ENCODE measurements at regions not wholly inside any gene's neighbourhood (a gene's known extent, or its start where the extent isn't known, plus 50 kb on each side); places are given as distances from the start of the nearest gene placed in this dataset.
A peak's percentile ranks its signal among the peaks of the same experiment; 100 is the strongest.

DNA sequence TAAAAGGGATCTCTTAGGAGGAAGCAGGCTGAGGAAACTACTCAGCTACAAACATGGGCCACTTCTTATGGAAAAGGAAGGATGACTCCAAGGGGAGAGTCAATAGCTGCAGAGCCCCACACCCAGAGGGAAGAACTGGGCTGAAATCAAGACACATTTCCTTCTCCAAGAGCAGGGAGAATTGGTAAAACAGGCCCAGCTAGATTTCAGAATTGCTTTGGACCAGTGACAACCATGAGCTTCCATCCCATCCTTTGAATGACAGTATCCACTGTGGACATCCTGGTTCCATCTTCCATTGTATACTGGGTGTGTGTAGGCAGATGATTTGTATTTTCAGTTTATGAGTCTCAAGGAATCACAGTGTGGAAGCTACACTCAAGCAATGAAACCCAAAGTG is 267.5 kb downstream of the IRF8 start:
- no peak for DNase-seq

DNA sequence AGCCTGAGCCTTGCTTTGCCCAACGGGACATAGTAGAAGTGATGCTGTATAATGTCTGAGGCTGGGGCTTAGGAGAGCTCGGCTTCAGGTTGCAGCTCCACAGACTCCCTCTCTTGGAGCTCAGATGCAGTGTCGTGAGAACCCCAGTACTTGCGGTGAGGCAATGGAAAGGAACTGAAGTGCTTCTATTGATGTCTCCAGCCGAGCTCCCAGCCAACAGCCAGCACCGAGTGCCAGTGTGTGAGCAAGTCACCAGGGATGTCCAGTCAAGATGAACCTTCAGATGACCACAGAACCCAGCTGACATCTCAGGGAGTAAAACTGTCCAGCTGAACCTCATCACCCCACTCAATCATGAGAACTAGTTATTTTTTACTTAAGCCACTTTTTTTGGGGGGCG is 268.1 kb downstream of the IRF8 start:
- no peak for DNase-seq

DNA sequence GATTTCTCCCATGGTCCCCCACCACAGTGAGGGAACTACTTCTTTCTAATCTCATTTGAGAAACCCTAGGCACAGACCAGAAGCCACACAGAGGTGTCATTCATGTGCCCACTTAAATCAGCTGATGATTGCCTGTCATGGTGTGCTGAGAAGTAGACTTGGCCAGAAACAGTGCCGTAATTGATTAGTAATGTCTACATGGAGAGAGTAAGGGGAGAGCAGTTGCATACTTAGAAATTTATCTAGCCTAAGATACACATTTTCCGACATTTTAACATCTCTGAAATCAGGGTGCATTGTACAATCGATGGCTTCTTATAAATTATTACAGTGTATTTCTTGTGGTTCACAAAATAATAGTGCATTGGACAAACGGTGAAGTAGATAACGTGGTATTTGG is 271.8 kb downstream of the IRF8 start:
- DNase-seq = no peak

DNA sequence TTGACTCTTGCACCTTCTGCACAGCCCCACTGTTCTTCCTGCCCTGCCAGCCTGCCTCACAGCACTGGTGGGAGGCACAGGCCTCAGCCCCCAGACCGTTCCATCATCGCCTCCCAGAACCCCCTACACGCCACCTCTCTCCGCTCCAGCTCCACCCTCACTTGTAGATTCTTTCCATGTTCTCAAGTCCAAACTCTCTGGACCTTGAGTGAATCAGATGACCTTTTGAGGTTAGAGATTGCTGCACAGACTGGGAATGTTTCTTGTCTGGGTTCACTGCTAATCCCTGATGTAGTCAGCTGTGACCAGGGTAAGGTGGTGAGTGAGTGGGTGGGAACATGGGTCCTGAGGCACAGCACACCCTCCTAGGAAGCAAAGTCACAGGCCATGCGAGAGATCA is 272.4 kb downstream of the IRF8 start:
- peak; percentile 13 for DNase-seq

DNA sequence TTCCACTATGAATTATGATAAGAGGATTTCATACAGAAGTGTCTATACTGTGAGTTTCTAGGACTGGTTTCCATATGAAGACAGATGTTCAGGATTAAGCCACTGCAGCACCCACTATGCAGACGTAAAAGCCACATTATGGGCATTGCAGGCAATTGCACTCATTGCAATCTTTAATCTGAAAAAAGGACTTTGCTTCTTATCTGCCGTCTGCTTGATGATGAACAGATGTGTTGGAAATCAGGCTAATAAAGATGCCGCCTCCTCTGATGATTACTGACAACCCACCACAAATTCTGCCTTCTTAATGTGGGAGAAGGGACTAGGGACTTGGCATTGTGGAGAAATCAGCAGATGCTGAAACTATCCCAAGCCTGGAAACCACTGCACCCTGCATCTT is 276.9 kb downstream of the IRF8 start:
- no peak for DNase-seq

DNA sequence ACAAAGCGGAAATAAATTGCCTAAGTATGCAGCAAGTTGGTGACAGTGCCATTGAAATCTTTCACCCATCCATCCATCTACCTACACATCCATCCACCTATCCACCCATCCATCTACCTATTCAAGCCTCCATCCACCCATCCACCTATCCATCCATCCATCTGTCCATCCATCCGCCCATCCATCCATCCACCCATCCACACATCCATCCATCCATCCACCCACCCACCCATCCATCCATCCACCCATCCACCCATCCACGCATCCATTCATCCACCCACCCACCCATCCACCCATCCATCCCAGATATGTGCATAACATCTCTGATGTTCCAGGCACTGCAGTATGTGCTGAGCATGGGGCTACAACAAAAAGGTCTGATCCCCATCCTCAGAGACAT is 277.5 kb downstream of the IRF8 start:
- no peak for DNase-seq

DNA sequence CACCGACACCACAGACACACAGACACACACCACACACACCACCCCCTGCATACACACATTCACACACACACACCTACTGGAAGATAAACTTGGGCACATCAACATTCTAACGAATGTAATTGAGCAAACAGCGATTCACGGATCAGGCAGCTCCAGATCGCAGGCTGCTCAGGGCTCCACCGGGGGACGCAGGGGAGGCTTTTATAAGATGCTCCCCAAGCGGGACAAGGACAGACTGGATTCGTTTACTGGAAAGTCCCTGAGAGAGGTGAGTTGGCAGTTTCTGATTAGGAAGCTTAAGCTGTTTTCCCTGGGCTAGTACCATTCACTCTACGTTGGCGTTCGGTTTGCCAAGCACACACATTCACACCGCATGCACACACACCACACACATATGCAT is 281.3 kb downstream of the IRF8 start:
- DNase-seq = no peak

DNA sequence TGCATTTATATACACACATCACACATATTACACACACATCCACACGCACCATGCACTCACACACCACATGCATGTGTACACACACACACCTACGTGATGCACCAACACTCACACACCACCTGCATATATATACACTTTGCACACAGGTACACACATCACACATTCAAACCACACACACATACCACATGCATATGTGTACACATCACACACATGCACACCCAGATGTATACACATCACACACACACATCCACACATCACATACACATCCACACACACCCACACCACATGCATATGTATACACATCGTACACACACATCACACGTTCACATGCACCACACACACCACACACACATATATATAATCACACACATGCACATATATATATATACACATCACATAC is 281.8 kb downstream of the IRF8 start:
- no peak for DNase-seq

DNA sequence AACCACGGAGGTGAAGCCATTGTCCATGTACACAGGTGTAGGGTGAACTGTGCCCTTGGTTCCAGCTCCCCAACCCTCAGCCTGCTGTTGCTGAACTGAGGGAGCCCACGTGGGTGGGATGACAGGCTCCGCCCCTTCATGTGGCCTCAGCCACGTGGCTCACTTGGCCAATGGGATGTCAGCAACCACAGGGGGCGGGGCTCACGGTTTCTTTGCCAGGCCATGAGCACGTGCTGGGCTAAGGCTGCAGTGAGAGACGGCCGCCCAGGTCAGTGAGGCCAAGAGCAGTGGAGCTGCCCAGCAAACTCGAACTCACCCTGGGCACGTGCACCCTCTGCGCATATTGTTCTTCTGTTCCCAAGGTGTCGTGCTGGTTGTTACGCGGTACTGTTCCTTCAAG is 282.6 kb downstream of the IRF8 start:
- DNase-seq = no peak

DNA sequence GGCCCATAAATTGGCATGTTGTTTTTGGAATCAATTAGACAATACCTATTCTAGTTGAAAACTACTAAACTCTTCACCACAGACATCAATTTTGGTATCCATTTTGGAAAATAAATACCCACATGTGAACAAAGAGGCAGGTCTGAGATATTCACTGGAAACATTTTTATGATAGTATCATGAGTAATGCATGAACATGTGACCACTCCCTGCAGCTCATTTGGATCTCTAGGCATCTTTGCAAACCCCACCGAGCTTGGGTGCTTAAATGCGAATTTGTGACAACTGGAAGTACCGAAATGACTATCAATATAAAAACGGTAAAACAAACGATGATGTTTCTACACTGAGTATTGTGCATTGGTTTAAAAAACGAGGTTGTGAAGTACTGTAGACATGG is 285.2 kb downstream of the IRF8 start:
- DNase-seq = no peak

DNA sequence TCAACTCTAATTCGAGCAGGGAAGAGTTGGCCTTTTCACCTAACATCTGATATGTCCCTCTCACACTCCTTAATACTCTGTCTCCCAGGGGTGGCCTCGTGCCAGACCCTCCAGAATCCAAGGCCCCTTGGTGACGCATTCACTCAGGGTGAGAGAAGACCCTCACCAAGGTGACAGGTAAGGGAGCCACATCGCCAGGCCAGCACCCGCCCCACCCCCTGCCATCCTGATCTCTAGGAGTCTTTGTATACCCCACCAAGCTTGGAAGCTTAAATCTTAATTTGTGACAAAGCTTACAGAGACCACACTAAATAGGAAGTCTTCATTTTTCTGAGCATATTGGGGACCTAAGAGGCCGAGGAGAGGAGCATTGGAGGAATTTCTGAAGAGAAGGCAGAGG is 286.1 kb downstream of the IRF8 start:
- DNase-seq = no peak

DNA sequence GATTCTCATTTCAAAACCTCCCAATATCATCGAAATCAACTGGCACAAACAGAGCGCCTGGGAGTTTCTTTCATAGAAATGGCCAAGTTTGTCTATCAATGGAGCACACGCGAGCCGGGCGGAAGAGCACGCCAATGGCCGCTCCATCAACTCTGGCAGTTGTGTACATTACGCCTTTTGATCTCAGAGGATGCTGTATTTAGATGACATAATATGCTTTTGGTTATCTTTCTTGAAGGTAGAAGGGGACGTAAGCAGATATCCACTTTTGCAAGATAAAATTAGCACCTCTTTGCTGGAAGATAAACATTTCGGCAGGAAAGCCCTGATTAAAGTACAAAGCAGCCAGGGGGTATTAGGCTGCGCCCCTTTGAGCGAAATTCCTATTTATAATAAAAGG is 287.4 kb downstream of the IRF8 start:
- no peak for DNase-seq

DNA sequence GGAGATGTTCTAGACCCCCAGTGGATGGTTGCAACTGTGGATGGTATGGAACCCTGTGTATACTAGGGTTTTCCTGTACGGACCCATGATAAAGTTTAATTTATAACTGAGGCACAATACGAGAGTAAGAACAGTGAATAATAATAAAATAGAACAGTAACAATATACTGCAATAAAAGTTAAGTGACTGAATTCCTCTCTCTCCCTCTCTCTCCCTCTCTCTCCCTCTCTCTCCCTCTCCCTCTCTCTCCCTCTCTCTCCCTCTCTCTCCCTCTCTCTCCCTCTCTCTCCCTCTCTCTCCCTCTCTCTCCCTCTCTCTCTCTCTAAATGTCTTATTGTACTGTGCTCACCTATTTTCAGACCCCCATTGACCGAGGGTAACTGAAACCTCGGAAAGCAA is 291.0 kb downstream of the IRF8 start:
- no peak for DNase-seq

DNA sequence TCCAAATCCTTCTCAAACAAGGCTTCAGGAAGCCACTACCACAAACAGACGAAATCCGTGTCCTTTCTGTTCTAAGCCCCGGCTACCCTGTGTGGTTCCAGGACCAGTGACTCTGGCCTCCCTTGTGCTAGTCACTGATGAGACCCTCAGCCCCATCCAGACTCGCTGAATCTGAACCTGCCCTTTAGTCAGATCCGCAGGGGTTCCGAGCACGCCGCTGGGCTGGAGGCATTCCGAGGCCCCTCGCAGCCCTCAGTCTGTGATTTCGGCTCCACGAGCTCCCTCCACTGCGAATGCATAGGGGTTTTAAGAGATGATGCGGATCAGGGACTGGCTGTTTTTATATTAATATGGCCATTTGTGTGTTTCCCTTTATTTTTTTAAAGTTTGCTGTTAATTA is 292.7 kb downstream of the IRF8 start:
- DNase-seq = no peak

DNA sequence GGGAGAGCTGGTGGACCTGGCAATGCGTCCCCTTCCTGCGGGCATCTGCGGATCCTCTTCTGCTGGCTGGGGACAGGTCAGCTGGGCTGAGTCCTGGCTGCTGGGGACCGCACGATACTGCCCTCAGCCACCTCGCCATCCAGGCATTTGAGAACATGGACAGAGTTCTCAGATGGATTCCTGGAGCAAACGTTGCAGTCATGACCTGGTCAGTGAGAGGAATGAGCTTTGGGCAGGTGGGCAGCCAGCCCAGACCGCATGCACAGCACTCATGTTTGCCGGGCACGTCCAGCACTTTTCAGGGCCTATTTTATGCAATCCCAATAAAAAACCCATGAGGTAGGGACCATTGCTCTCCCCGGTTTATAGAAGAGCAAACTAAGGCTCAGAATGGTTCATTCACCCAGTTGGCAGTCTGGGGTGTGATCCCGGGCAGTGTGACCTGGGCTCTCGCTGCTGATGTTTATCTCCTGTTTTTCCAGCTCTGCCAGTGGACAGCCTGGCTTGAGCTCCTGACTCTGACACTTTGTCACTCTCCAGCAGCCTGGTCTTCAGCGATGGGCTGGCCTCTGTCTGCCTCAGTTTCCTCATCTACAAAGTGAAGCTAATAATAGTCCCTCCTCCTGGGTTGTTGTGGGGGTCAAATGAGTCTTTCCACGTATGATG is 294.7 kb downstream of the IRF8 start:
- no peak for DNase-seq

DNA sequence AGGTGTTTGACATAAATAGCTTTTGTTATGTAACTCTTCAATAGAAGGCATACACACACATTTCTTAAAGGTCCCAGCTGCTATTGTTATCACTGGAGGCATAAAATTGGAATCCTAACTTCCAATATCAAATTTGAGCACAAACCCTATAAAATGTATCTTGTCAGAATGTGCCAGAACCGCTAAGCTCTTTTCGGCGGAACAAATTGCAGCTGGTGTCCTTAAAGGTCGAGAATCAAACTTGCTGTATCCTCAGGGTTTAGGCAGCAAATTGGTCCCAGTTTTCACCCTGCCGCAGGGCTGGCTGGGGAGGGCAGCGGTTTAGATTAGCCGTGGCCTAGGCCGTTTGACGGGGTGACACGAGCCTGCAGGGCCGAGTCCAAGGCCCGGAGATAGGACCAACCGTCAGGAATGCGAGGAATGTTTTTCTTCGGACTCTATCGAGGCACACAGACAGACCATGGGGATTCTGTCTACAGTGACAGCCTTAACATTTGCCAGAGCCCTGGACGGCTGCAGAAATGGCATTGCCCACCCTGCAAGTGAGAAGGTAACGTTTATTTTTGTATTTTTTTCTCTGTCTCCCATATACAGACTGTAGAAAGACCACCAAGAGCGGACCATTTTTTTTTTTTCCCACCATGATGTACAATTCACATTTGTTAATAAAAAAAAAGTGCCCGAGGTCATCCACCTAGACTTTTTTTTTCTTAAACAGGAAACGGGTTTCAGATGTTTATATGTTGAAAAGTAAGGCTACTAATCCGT is 297.1 kb downstream of the IRF8 start:
- no peak for DNase-seq

DNA sequence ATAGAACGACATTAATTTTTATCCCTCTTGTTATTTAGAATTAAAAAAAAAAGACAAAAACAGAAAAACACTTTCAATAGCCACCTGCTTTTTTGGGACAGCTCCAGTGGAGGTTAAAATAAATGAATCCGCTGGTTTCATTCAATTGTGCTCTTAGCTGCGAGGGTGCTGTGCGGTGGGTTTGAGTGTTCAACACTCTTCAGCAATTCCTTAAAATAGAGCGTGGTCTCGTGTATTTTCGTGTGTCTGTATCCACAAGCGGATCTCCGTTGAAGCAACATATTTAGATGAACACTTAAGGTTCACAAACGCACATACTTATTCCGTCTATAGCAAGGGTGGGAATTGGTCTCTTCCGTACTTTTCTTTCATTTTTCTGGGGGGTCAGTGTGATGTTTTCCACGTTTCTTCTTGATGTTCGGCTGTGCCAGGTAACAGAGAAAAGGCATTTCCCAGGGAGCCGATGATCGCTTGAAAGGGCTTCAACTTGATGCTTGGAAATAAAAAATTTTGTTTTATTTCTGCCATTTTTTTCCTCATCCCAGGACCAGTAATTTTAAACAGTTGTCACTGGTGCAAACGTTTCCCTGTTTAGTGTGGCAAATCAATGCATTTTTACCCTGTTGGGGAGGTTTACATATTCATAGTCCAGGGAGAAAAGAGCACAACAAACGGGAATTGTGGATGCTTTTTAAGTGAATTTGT is 297.9 kb downstream of the IRF8 start:
- DNase-seq = no peak

DNA sequence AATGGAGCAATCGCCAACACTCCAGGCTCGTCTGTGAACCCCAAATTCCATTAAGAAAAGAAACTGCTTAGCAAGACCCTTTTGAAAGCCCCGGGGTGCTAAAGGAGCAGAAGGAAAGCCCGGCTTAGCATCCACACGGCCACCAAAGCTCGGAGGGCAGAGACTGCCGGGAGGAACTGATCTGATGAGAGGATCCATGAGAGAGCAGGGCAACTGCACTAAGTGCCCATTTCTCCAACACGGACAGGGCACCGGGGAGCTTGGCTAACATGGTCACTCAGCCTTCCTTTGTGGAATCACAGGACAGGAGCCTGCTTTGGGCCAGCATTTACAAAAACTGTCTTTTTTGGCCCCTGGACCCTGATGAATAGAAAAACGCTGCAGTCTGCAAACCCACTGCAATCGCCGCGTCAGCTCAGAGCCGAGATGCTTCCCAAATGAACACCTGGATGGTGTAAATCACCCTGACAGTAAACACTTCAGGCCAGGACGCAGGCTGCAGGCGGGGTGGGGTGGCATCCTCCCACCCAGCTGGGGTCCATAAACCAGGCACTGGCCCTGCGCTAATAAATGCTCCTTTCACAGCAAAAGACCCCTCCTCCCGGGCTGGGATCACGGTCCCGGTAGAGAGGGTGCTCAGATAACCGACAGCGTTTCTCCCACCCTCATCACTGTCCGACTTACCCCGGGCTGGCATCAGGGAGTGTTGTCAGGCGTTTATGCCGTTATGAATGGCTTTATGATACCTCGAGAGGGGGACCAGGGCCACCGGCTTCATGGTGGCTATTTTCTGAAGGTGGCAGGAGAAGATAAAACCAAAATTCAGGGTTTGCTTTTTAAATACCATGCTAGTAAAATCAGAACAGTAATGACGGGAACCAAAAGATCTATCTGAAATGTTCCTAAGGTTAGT is 299.5 kb downstream of the IRF8 start:
- no peak for DNase-seq

DNA sequence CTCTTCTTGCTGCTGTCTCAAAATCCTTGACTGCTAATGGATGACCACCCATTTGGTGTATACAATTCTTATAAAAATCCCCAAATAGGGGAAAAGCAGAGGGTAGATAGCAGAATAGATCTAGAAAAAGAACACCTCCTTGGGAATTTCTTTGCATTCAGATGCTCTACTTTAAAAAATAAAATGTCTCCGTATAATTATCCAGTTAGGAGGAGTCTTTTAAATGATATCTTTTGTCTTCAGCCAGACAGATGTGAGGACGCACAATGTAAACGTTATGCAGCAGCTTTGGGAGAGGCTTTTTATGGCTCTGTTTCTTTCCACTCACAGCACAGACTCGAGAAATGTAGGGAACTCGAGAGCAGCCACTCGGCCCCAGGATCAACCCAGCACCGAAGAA is 300.2 kb downstream of the IRF8 start:
- DNase-seq = no peak

DNA sequence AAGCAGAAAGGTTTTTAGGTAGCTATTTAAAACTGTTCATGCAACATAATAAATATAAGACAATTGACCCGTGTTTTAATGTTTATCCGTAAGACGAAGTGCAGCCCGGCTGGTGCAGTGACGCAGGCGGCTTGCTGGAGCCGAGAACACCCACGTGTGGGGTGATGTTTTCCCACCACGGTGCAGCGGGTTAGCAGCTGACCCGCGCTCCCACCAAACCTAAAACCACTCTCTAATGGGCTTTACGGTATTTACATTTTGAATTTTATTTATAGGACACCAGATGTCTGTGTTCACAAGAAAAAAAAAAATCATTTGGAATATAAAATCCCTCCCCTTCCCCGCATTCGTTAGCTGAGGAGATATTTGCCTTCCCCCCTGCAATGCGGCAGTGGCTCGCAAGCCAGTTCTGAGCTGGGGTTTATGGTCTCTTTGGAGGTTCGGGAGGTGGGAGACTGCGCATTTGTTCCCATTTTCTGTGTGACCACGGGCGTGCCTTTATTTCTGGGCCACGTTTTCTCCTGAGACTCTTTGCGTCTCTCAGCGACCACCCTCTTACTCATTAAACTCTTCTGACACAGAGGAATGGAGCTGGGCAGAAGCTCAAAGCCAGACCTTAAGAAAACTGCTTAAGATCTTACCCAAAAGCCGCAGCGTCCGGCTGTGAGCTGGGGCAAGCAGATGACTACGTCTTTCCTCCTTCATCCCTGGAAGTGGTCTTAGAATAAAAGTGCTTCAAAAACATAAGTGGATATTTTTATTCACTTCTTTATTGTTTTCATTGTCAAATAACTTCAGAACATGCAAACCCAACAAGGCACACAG is 301.1 kb downstream of the IRF8 start:
- no peak for DNase-seq

DNA sequence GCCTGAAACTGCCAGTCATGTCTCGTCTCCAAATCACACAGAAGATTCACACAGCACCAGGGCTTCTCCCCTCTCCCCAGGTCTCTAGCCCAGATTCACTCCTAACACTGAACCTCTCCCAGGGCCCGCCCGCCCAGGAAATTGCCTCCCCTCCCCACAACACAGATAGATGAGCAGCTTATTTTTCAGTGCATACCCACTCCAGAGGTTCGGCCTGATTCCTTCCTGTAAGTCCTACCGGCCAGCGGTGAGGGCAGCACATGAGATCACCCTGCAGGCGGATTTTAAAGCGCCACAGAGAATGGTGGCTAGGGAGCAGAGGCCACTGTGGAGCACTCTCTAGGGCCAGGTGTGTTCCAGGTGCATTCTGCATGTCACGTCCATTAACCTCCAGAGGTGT is 301.8 kb downstream of the IRF8 start:
- DNase-seq = no peak

DNA sequence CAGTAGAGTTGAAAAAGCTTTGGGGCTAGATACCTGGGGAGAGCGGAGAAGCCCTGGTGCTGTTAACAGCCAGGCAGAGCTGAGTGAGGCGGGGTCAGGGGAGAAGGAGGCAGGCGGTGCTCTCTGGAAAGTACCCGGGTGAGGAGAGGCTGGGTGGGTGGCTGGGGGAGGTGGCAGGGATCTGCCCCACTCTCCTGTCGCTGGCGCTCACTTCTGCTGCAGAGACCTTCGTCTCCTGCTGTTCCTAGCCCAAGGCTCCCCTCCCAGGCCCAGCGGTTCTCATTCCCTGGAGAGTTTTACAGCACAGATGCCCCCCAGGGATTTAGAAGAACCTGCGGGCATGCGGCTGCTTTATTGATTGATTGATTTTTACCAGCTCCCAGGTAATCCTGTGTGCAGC is 302.8 kb downstream of the IRF8 start:
- DNase-seq = no peak

Data from amniotic stem cell (primary cell).